HCT116 (cell line): ENCODE measurements at regions not wholly inside any gene's neighbourhood (a gene's known extent, or its start where the extent isn't known, plus 50 kb on each side); places are given as distances from the start of the nearest gene placed in this dataset.

Experiments used
- ATAC-seq: fragments of 200-7000 bp; cut with Tn5 transposase; 2 replicates; pipeline ENCODE4 v1.9.1; 2020; ENCODE audit warnings: mild to moderate bottlenecking, moderate library complexity
- BruUV-seq: library from RNA; stranded (reverse); fragments of 400-500 nt; replicated peaks from 2 replicates; lab custom pipeline; 2021; lab: Mats Ljungman, UMichigan
- CTCF ChIA-PET: fragments of 300-600 bp; sonication (Branson Sonifier 250); formaldehyde crosslinking; loops from one replicate; lab custom pipeline; 2021; ENCODE audit warnings: antibody characterized with exemption; lab: Charles Lee
- POLR2A ChIA-PET: fragments of 300-600, 350-600 bp; sonication (Branson Sonifier 250); formaldehyde crosslinking; loops from one replicate; lab custom pipeline; 2021; ENCODE audit warnings: antibody characterized with exemption; lab: Charles Lee
- RAD21 ChIA-PET, 2 experiments: fragments of 300-600 bp; sonication (Branson Sonifier 250); formaldehyde crosslinking; loops; one replicate each; lab custom pipeline; 2023; ENCODE audit warnings: low total read pairs in 2 of 2; ENCODE audit not compliant: uncharacterized antibody in 2 of 2, unreplicated experiment in 2 of 2, low non-redundant PET in 1 of 2; lab: Charles Lee
- DNase-seq: peaks from one replicate; pipeline ENCODE4 v3.0.0-alpha.2; 2010; ENCODE audit warnings: low read depth, low spot score
- H2AFZ ChIP-seq: fragments of 200-600 bp; shearing (Covaris generic), sonication (generic); 2 replicates; pipeline ENCODE4 v1.6.1; 2017; ENCODE audit warnings: low read depth, mixed run types, mixed read lengths, antibody characterized with exemption, low read length; ENCODE audit not compliant: poor library complexity, severe bottlenecking
- H3K27ac ChIP-seq: 2 replicates; pipeline ENCODE4 v1.5.1; 2012; ENCODE audit warnings: low read depth, low read length
- H3K27me3 ChIP-seq: fragments of 200-600 bp; sonication (generic); 2 replicates; pipeline ENCODE4 v1.6.1; 2016; ENCODE audit warnings: mixed run types, low read length, mixed read lengths; ENCODE audit not compliant: insufficient read depth
- H3K36me3 ChIP-seq, 2 experiments: fragments of 200-500 bp in 1 of 2; fragments of 200-600 bp in 1 of 2; sonication (Bioruptor generic) in 1 of 2; sonication (generic) in 1 of 2; 2 replicates each; pipeline versions ENCODE4 v1.5.1 to v1.6.1; 2014 to 2016; ENCODE audit warnings: low read length in 2 of 2, inconsistent platforms in 1 of 2, mixed read lengths in 1 of 2, mixed run types in 1 of 2; ENCODE audit not compliant: insufficient read depth in 2 of 2, control insufficient read depth in 1 of 2
- H3K4me1 ChIP-seq, 2 experiments: fragments of 200-600 bp in 1 of 2; sonication (generic) in 1 of 2; 2 replicates each; pipeline versions ENCODE4 v1.5.1 to v1.6.1; 2012 to 2017; ENCODE audit warnings: low read length in 2 of 2, inconsistent platforms in 1 of 2, mild to moderate bottlenecking in 1 of 2, mixed read lengths in 1 of 2, mixed run types in 1 of 2, moderate library complexity in 1 of 2; ENCODE audit not compliant: insufficient read depth in 2 of 2, control insufficient read depth in 1 of 2
- H3K4me2 ChIP-seq: fragments of 200-600 bp; sonication (generic); 2 replicates; pipeline ENCODE4 v1.6.1; 2017; ENCODE audit warnings: mixed run types, low read length, mixed read lengths
- H3K4me3 ChIP-seq, 2 experiments: fragments of 200-600 bp in 1 of 2; sonication (generic) in 1 of 2; replicated peaks in 1 of 2; 2 replicates each; pipeline ENCODE4 v1.5.1; 2011 to 2016; ENCODE audit warnings: low read length in 2 of 2, control low read depth in 1 of 2, low read depth in 1 of 2, mild to moderate bottlenecking in 1 of 2, mixed read lengths in 1 of 2, mixed run types in 1 of 2
- H3K79me2 ChIP-seq: fragments of 200-600 bp; sonication (generic); 2 replicates; pipeline ENCODE4 v1.6.1; 2017; ENCODE audit warnings: mild to moderate bottlenecking, mixed run types, low read length, moderate library complexity, mixed read lengths; ENCODE audit not compliant: insufficient read depth
- H3K9ac ChIP-seq: fragments of 200-600 bp; sonication (generic); 2 replicates; pipeline ENCODE4 v1.6.1; 2016; ENCODE audit warnings: low read length, mixed read lengths
- H3K9me2 ChIP-seq: fragments of 200-600 bp; sonication (generic), shearing (Covaris generic); 2 replicates; pipeline ENCODE4 v1.6.1; 2017; ENCODE audit warnings: mixed run types, mild to moderate bottlenecking, moderate library complexity; ENCODE audit not compliant: insufficient read depth
- H3K9me3 ChIP-seq, 2 experiments: fragments of 200-500 bp in 1 of 2; fragments of 200-600 bp in 1 of 2; sonication (Bioruptor generic) in 1 of 2; sonication (generic) in 1 of 2; 2 replicates each; pipeline ENCODE4 v1.6.1; 2014 to 2017; ENCODE audit warnings: low read length in 2 of 2, mixed read lengths in 2 of 2, inconsistent platforms in 1 of 2, low read depth in 1 of 2, mild to moderate bottlenecking in 1 of 2, mixed run types in 1 of 2, moderate library complexity in 1 of 2; ENCODE audit not compliant: control insufficient read depth in 1 of 2, insufficient read depth in 1 of 2
- H4K20me1 ChIP-seq: fragments of 200-600 bp; sonication (generic), shearing (Covaris generic); 2 replicates; pipeline ENCODE4 v1.6.1; 2017; ENCODE audit warnings: mixed run types, mild to moderate bottlenecking, moderate library complexity; ENCODE audit not compliant: insufficient read depth
- EGR1 ChIP-seq: IDR thresholded peaks from 2 replicates; pipeline ENCODE4 v1.6.1; 2012; ENCODE audit warnings: low read depth
- POLR2AphosphoS5 ChIP-seq: IDR thresholded peaks from 2 replicates; pipeline ENCODE4 v1.6.1; 2011; ENCODE audit warnings: mild to moderate bottlenecking, low read depth, low read length, moderate library complexity
- ZFX ChIP-seq: fragments of 450-650 bp; IDR thresholded peaks from 2 replicates; pipeline ENCODE4 v1.6.1; 2017
- intact Hi-C: fragments of 100-400 bp; cut with micrococcal nuclease; formaldehyde crosslinking; loops from 2 replicates; pipeline ENCODE4 v1.10.0; 2022

DNA sequence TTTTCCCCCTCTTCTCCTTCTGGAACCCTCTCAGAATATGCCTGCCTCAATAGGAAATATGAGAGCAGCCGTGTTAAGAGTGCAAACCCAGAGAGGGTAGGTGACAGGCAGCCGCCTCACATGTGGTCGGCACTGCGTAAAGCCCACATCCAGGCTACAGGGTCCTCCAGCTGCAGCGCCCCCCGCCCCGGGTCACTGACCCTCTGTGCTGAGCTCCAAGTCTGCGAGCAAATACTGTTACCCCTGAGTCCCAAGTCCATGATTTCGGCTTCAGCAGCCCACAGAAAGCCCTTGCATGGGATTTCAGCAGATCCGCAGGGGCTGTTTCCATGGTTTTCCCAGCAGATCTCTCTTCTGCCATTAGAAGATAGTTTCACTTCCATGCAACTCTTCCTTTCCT is 186.9 kb upstream of the IRS2 start:
- no peaks in the 10 kb centered on the region for H3K9me2 ChIP-seq
- ChIA-PET POLR2A (no interaction called here), RAD21 (no interaction called here), CTCF (no interaction called here)
- no peaks in the 10 kb centered on the region for H3K4me1 ChIP-seq
- H3K27ac ChIP-seq, result no peak overlapping the region
- ATAC-seq, result no peak
- no peaks in the 10 kb centered on the region for H3K27me3 ChIP-seq
- no peak overlapping the region for H2AFZ ChIP-seq
- no peak for DNase-seq
- BruUV-seq, result no TSS peak
- H4K20me1 ChIP-seq, result no peaks in the 10 kb centered on the region
- no peak overlapping the region for H3K9ac ChIP-seq
- H3K4me2 ChIP-seq, result no peak overlapping the region
- H3K79me2 ChIP-seq, result no peaks in the 10 kb centered on the region
- no peaks in the 10 kb centered on the region; a peak in 1 of 4 replicates for H3K9me3 ChIP-seq
- H3K36me3 ChIP-seq, result no peaks in the 10 kb centered on the region
- intact Hi-C loops, result no loop called here
- TF ChIP-seq POLR2AphosphoS5, result no peak
- H3K4me3 ChIP-seq, result no peak overlapping the region

- TF ChIP-seq EGR1 (no peak), ZFX (no peak)
- ChIA-PET RAD21 (no interaction called here), POLR2A (no interaction called here), CTCF (no interaction called here)
- Histone ChIP-seq H4K20me1 (no peaks in the 10 kb centered on the region), H3K4me1 (no peaks in the 10 kb centered on the region), H3K27ac (no peak overlapping the region), H3K4me3 (no peak overlapping the region), H3K4me2 (no peak overlapping the region), H3K9me3 (no peaks in the 10 kb centered on the region; a peak in 1 of 4 replicates), H3K27me3 (no peaks in the 10 kb centered on the region), H2AFZ (no peak overlapping the region), H3K36me3 (no peaks in the 10 kb centered on the region), H3K79me2 (no peaks in the 10 kb centered on the region), H3K9ac (no peak overlapping the region), H3K9me2 (no peaks in the 10 kb centered on the region)
- intact Hi-C loops, result no loop called here
- ATAC-seq (no peak), DNase-seq (no peak)
- BruUV-seq, result no TSS peak
Observed at GRCh38 chr13:109971456-109972090, 185.2 kb upstream of the IRS2 start.
